Suprapubic skin (tissue), 4 donors: ENCODE measurements at regions not wholly inside any gene's neighbourhood (a gene's known extent, or its start where the extent isn't known, plus 50 kb on each side); places are given as distances from the start of the nearest gene placed in this dataset.

Experiments
- DNase-seq, 2 donors: peaks; one replicate each; pipeline ENCODE4 v3.0.0-alpha.2; 2019; ENCODE audit warnings: low spot score in 2 of 2
- H3K27ac ChIP-seq: fragments of 200-600 bp; sonication (generic); one replicate; pipeline ENCODE4 v1.5.1; 2019
- H3K27me3 ChIP-seq: fragments of 200-600 bp; sonication (generic); one replicate; pipeline ENCODE4 v1.5.1; 2019
- H3K36me3 ChIP-seq: fragments of 200-600 bp; sonication (generic); one replicate; pipeline ENCODE4 v1.5.1; 2019
- H3K4me1 ChIP-seq: fragments of 200-600 bp; sonication (generic); one replicate; pipeline ENCODE4 v1.5.1; 2019
- H3K4me3 ChIP-seq: fragments of 200-600 bp; sonication (generic); one replicate; pipeline ENCODE4 v1.5.1; 2019; ENCODE audit warnings: mild to moderate bottlenecking
- H3K9me3 ChIP-seq: fragments of 200-600 bp; sonication (generic); one replicate; pipeline ENCODE4 v1.5.1; 2019
- CTCF ChIP-seq, 2 donors: fragments of 200-600 bp in 1 of 2; fragments of 450-650 bp in 1 of 2; sonication (generic) in 1 of 2; IDR thresholded peaks; one replicate each; pipeline ENCODE4 v1.5.1; 2016 to 2019; ENCODE audit warnings: antibody characterized with exemption in 2 of 2, mild to moderate bottlenecking in 1 of 2, moderate library complexity in 1 of 2
- EP300 ChIP-seq: sonication (generic); formaldehyde crosslinking; IDR thresholded peaks from one replicate; pipeline ENCODE4 v1.6.1; 2017; ENCODE audit warnings: antibody characterized with exemption
- POLR2A ChIP-seq, 2 donors: fragments of 450-650 bp; IDR thresholded peaks; one replicate each; pipeline ENCODE4 v1.6.1; 2017; ENCODE audit warnings: antibody characterized with exemption in 2 of 2, mild to moderate bottlenecking in 2 of 2, moderate library complexity in 2 of 2
- POLR2AphosphoS5 ChIP-seq, 3 donors: sonication (generic); formaldehyde crosslinking; IDR thresholded peaks; one replicate each; pipeline ENCODE4 v1.6.1; 2017; ENCODE audit warnings: antibody characterized with exemption in 3 of 3
- WGBS: methylation state at CpG from one replicate; pipeline ENCODE4 v1.1.5; 2018; 5-methylcytosine and 5-hydroxymethylcytosine counted together

DNA sequence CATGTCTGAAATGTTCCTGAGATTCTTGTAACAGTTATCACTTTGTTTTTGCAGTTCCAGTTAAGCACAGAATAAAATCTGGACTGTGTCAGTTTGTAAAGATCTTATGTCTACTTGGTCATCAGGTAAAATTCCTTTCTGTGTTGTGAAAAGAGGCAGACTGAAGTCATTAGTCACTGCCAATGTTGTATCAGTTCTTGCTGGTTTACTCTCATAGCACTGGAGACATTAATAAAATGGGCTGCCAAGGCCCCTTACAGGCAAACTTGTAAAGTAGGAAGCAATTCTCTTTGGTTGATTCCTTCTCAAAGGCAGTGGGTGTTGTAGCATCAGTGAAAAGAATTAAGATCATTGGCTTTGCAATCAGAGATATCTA is 61.4 kb upstream of the ST6GALNAC3 start:
- no peaks in the 10 kb centered on the region for H3K27me3 ChIP-seq
- H3K9me3 ChIP-seq, result no peaks in the 10 kb centered on the region
- no peak overlapping the region for H3K4me3 ChIP-seq
- no peak for TF ChIP-seq CTCF (IDR thresholded peaks at IDR 0.05)
- no peak for TF ChIP-seq POLR2A (IDR thresholded peaks at IDR 0.05)
- TF ChIP-seq POLR2AphosphoS5 (IDR thresholded peaks at IDR 0.05), result no peak
- no peak for TF ChIP-seq EP300
- no peaks in the 10 kb centered on the region for H3K36me3 ChIP-seq
- H3K27ac ChIP-seq, result no peak overlapping the region
- H3K4me1 ChIP-seq, result no peaks in the 10 kb centered on the region
- DNase-seq, result no peak

GRCh38 chr1:76015478-76016103 is 59.0 kb upstream of the ST6GALNAC3 start:
- Histone ChIP-seq H3K36me3 (no peaks in the 10 kb centered on the region), H3K4me1 (no peaks in the 10 kb centered on the region), H3K4me3 (no peak overlapping the region), H3K27ac (no peak overlapping the region), H3K9me3 (no peaks in the 10 kb centered on the region), H3K27me3 (no peaks in the 10 kb centered on the region)
- TF ChIP-seq POLR2A (IDR thresholded peaks at IDR 0.05) (no peak), EP300 (no peak), POLR2AphosphoS5 (IDR thresholded peaks at IDR 0.05) (no peak), CTCF (IDR thresholded peaks at IDR 0.05) (no peak)
- WGBS, result 85% methylated on average over 1 of the region's 1 CpG
- no peak for DNase-seq

DNA sequence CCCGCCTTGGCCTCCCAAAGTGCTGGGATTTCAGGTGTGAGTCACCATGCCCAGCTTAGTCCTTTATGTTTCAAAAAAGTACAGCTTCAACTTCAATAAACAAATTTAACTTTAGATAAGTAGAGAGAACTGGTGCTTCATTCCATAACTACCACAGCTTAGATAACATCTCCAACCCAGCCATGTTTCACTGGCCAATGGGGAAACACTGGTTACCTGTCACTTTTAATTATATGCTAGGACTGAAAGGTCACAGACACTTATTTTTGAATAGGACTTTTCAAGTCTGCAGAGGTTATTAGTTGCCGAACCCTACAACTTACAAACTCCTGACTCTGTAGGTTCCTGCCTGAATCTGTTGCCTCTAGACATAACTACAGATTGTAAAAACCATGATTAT is 56.5 kb upstream of the ST6GALNAC3 start:
- Histone ChIP-seq H3K36me3 (no peaks in the 10 kb centered on the region), H3K4me3 (no peak overlapping the region), H3K4me1 (no peaks in the 10 kb centered on the region), H3K27me3 (no peaks in the 10 kb centered on the region), H3K27ac (no peak overlapping the region), H3K9me3 (no peaks in the 10 kb centered on the region)
- DNase-seq, result no peak
- 56% methylated on average over 2 of the region's 2 CpGs for WGBS
- no peak for TF ChIP-seq EP300
- no peak for TF ChIP-seq POLR2AphosphoS5 (IDR thresholded peaks at IDR 0.05)
- no peak for TF ChIP-seq CTCF (IDR thresholded peaks at IDR 0.05)
- no peak for TF ChIP-seq POLR2A (IDR thresholded peaks at IDR 0.05)

GRCh38 chr1:76021846-76022245 is 52.7 kb upstream of the ST6GALNAC3 start:
- H3K9me3 ChIP-seq, result no peaks in the 10 kb centered on the region
- H3K4me3 ChIP-seq, result no peak overlapping the region
- WGBS, result 58% methylated on average over 4 of the region's 4 CpGs
- no peak overlapping the region for H3K27ac ChIP-seq
- no peak for TF ChIP-seq POLR2A (IDR thresholded peaks at IDR 0.05)
- TF ChIP-seq POLR2AphosphoS5 (IDR thresholded peaks at IDR 0.05), result no peak
- no peak for TF ChIP-seq EP300
- TF ChIP-seq CTCF (IDR thresholded peaks at IDR 0.05), result no peak
- no peak for DNase-seq
- H3K27me3 ChIP-seq, result no peaks in the 10 kb centered on the region
- no peaks in the 10 kb centered on the region for H3K4me1 ChIP-seq
- H3K36me3 ChIP-seq, result no peaks in the 10 kb centered on the region

DNA sequence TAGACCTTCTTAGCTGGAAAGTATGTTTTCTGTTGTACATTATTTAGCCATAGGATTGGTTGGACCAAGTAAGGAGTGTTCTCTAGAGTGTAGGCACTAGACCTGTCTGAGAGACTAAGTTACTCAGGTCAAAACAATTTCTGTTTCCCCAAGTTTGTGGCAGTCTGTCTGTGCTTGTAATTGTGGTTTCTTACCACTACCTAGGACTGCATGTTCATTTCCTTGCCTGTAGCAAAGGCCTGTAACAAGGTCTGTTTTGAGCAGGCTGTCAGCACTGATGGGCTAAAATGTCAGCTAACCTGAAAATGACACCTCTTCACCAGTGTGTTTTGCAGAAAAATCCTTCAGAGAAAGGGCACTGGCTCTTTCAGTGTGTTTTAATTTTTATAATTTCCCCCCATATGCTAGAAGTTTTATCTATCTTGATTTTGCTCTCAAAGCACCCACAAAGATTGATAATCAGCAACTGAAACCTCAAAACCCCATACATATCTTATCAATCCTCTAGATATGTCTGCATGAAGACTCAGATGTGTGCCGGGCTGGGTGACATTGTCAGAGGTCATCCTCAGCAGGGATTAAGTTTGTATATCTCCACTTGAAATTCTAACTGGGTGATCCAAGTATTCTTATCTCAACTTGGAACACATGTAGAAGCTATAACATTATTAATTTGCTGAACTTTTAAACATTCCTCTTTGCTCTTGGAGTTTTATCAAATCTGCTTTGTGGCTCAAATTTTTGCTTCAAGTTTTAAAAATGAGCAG is 50.7 kb upstream of the ST6GALNAC3 start:
- Histone ChIP-seq H3K27ac (no peak overlapping the region), H3K9me3 (no peaks in the 10 kb centered on the region), H3K4me3 (no peak overlapping the region), H3K4me1 (no peaks in the 10 kb centered on the region), H3K36me3 (no peaks in the 10 kb centered on the region), H3K27me3 (no peaks in the 10 kb centered on the region)
- WGBS, result 71% methylated on average over 1 of the region's 1 CpG
- no peak for DNase-seq
- TF ChIP-seq CTCF (IDR thresholded peaks at IDR 0.05) (no peak), POLR2AphosphoS5 (IDR thresholded peaks at IDR 0.05) (no peak), EP300 (no peak), POLR2A (IDR thresholded peaks at IDR 0.05) (no peak)
